H9 (cell line): ENCODE measurements at regions not wholly inside any gene's neighbourhood (a gene's known extent, or its start where the extent isn't known, plus 50 kb on each side); places are given as distances from the start of the nearest gene placed in this dataset.

ENCODE experiments used
- DNase-seq: peaks from one replicate; pipeline ENCODE4 v3.0.0-alpha.2; 2017
- H2AFZ ChIP-seq: one replicate; pipeline ENCODE4 v1.6.1; 2013; ENCODE audit warnings: mild to moderate bottlenecking, low read length, control low read depth, moderate library complexity
- H2AK5ac ChIP-seq: 2 replicates; pipeline ENCODE4 v1.6.1; 2013; ENCODE audit warnings: low read length, control low read depth, mixed read lengths; ENCODE audit not compliant: insufficient read length
- H2BK120ac ChIP-seq: one replicate; pipeline ENCODE4 v1.6.1; 2013; ENCODE audit warnings: low read depth, mild to moderate bottlenecking, low read length, control low read depth, inconsistent platforms; ENCODE audit not compliant: poor library complexity, severe bottlenecking
- H2BK12ac ChIP-seq: 2 replicates; pipeline ENCODE4 v1.6.1; 2013; ENCODE audit warnings: low read length, control low read depth, mixed read lengths, low read depth; ENCODE audit not compliant: insufficient read length
- H2BK15ac ChIP-seq: 2 replicates; pipeline ENCODE4 v1.6.1; 2013; ENCODE audit warnings: low read depth, low read length, control low read depth
- H2BK20ac ChIP-seq: one replicate; pipeline ENCODE4 v1.6.1; 2013; ENCODE audit warnings: low read depth, mild to moderate bottlenecking, low read length, control low read depth, inconsistent platforms; ENCODE audit not compliant: poor library complexity, severe bottlenecking
- H2BK5ac ChIP-seq: 2 replicates; pipeline ENCODE4 v1.6.1; 2013; ENCODE audit warnings: low read length, control low read depth, mixed read lengths; ENCODE audit not compliant: insufficient read length
- H3K14ac ChIP-seq: 2 replicates; pipeline ENCODE4 v1.6.1; 2013; ENCODE audit warnings: low read length, control low read depth; ENCODE audit not compliant: insufficient read depth
- H3K18ac ChIP-seq: 2 replicates; pipeline ENCODE4 v1.6.1; 2013; ENCODE audit warnings: low read depth, mild to moderate bottlenecking, mixed read lengths, low read length, control low read depth; ENCODE audit not compliant: insufficient read length
- H3K23ac ChIP-seq: 2 replicates; pipeline ENCODE4 v1.6.1; 2013; ENCODE audit warnings: low read length, control low read depth, mixed read lengths, low read depth; ENCODE audit not compliant: insufficient read length
- H3K23me2 ChIP-seq: 2 replicates; pipeline ENCODE4 v1.6.1; 2013; ENCODE audit warnings: low read depth, mild to moderate bottlenecking, mixed read lengths, low read length, control low read depth; ENCODE audit not compliant: insufficient read length, poor library complexity, severe bottlenecking
- H3K27ac ChIP-seq: 2 replicates; pipeline ENCODE4 v1.5.1; 2013; ENCODE audit warnings: low read length, control low read depth, mixed read lengths, low read depth; ENCODE audit not compliant: insufficient read length
- H3K27me3 ChIP-seq: 2 replicates; pipeline ENCODE4 v1.6.1; 2013; ENCODE audit warnings: low read length, control low read depth, inconsistent platforms; ENCODE audit not compliant: insufficient read depth
- H3K4ac ChIP-seq: 2 replicates; pipeline ENCODE4 v1.6.1; 2013; ENCODE audit warnings: low read depth, mild to moderate bottlenecking, control low read depth, inconsistent platforms, low read length, moderate library complexity
- H3K4me1 ChIP-seq: 2 replicates; pipeline ENCODE4 v1.6.1; 2013; ENCODE audit warnings: low read length, control low read depth, inconsistent platforms; ENCODE audit not compliant: insufficient read depth
- H3K4me2 ChIP-seq: 2 replicates; pipeline ENCODE4 v1.6.1; 2013; ENCODE audit warnings: low read length, control low read depth, mixed read lengths; ENCODE audit not compliant: insufficient read length, insufficient read depth
- H3K56ac ChIP-seq: 2 replicates; pipeline ENCODE4 v1.6.1; 2013; ENCODE audit warnings: low read depth, mild to moderate bottlenecking, mixed read lengths, low read length, control low read depth; ENCODE audit not compliant: insufficient read length
- H3K79me1 ChIP-seq: 2 replicates; pipeline ENCODE4 v1.6.1; 2013; ENCODE audit warnings: low read depth, mild to moderate bottlenecking, moderate library complexity, low read length, control low read depth, inconsistent platforms; ENCODE audit not compliant: insufficient read depth, poor library complexity, severe bottlenecking
- H3K79me2 ChIP-seq: 2 replicates; pipeline ENCODE4 v1.6.1; 2013; ENCODE audit warnings: low read length, control low read depth, inconsistent platforms; ENCODE audit not compliant: insufficient read depth
- H3K9ac ChIP-seq: 2 replicates; pipeline ENCODE4 v1.6.1; 2013; ENCODE audit warnings: low read length, control low read depth, mixed read lengths; ENCODE audit not compliant: insufficient read length; ENCODE audit errors: extremely low read depth
- H3K9me3 ChIP-seq: one replicate; pipeline ENCODE4 v1.6.1; 2013; ENCODE audit warnings: low read depth, low read length, inconsistent platforms; ENCODE audit not compliant: control insufficient read depth
- H3T11ph ChIP-seq: one replicate; pipeline ENCODE4 v1.6.1; 2013; ENCODE audit warnings: mild to moderate bottlenecking, low read length, control low read depth, inconsistent platforms
- H4K20me1 ChIP-seq: one replicate; pipeline ENCODE4 v1.6.1; 2013; ENCODE audit not compliant: control insufficient read depth, insufficient read length, insufficient read depth
- H4K5ac ChIP-seq: 2 replicates; pipeline ENCODE4 v1.6.1; 2013; ENCODE audit warnings: low read depth, mild to moderate bottlenecking, mixed read lengths, low read length, control low read depth; ENCODE audit not compliant: insufficient read length
- H4K8ac ChIP-seq: replicated peaks from 2 replicates; pipeline ENCODE4 v1.6.1; 2013; ENCODE audit warnings: low read length, control low read depth, mixed read lengths, low read depth; ENCODE audit not compliant: insufficient read length
- H4K91ac ChIP-seq: 2 replicates; pipeline ENCODE4 v1.6.1; 2013; ENCODE audit warnings: low read depth, mild to moderate bottlenecking, moderate library complexity, mixed read lengths, low read length, control low read depth; ENCODE audit not compliant: insufficient read length
- H3K27ac Mint-ChIP-seq, 3 experiments: 2 replicates in 2 of 3; 3 replicates in 1 of 3; pipeline ENCODE4 v1.8.0; 2020 to 2021; ENCODE audit warnings: mixed read lengths in 3 of 3, mild to moderate bottlenecking in 1 of 3, moderate library complexity in 1 of 3
- H3K27me3 Mint-ChIP-seq: 2 replicates; pipeline ENCODE4 v1.8.0; 2021; ENCODE audit warnings: low read depth, mild to moderate bottlenecking, moderate library complexity, mixed read lengths
- H3K36me3 Mint-ChIP-seq, 3 experiments: 2 replicates in 2 of 3; 3 replicates in 1 of 3; pipeline ENCODE4 v1.8.0; 2020 to 2021; ENCODE audit warnings: low read depth in 3 of 3, mixed read lengths in 3 of 3; ENCODE audit not compliant: insufficient read depth in 1 of 3
- H3K4me1 Mint-ChIP-seq, 2 experiments: 2 replicates each; pipeline ENCODE4 v1.8.0; 2020; ENCODE audit warnings: mixed read lengths in 2 of 2
- H3K4me3 Mint-ChIP-seq, 2 experiments: 2 replicates in 1 of 2; 3 replicates in 1 of 2; pipeline ENCODE4 v1.8.0; 2020 to 2021; ENCODE audit warnings: mild to moderate bottlenecking in 2 of 2, mixed read lengths in 2 of 2, moderate library complexity in 1 of 2
- H3K9me3 Mint-ChIP-seq, 2 experiments: 2 replicates in 1 of 2; 3 replicates in 1 of 2; pipeline ENCODE4 v1.8.0; 2020; ENCODE audit warnings: mild to moderate bottlenecking in 2 of 2, mixed read lengths in 2 of 2, moderate library complexity in 1 of 2
- WGBS: extraction: QIAGEN DNeasy Blood & Tissue Kit; methylation state at CpG from one replicate; pipeline ENCODE4 v1.1.7; 2013; ENCODE audit warnings: missing lambda C conversion rate, low lambda C conversion rate, mixed read lengths; ENCODE audit not compliant: insufficient read length; ENCODE audit errors: extremely low coverage; 5-methylcytosine and 5-hydroxymethylcytosine counted together
- TF ChIP-seq, protein P1 (sequence below): fragments of 200-600 bp; sonication (generic); conservative IDR thresholded peaks from 3 replicates; pipeline ENCODE4 v1.8.0; 2021; ENCODE audit warnings: antibody characterized with exemption, mild to moderate bottlenecking

GRCh38 chr18:40210696-40211095 lies 1744.3 kb upstream of the PIK3C3 start:
- Histone ChIP-seq H2BK12ac (no peak overlapping the region), H2BK5ac (no peak overlapping the region), H3K27ac (no peak overlapping the region), H3K14ac (no peak overlapping the region), H3K4me1 (peaks cover 7% of the 10 kb centered on the region), H2BK15ac (no peak overlapping the region), H3K4ac (no peak overlapping the region), H4K91ac (no peak overlapping the region), H3K27me3 (no peaks in the 10 kb centered on the region), H4K8ac (no peak overlapping the region), H3K79me1 (no peaks in the 10 kb centered on the region), H3K23me2 (no peaks in the 10 kb centered on the region), H3K79me2 (no peaks in the 10 kb centered on the region), H3T11ph (no peak overlapping the region), H4K20me1 (no peaks in the 10 kb centered on the region), H2BK20ac (no peak overlapping the region), H3K56ac (no peak overlapping the region), H3K9me3 (no peaks in the 10 kb centered on the region), H2AFZ (no peak overlapping the region), H2BK120ac (no peak overlapping the region), H4K5ac (no peak overlapping the region), H3K4me2 (no peak overlapping the region), H2AK5ac (no peak overlapping the region), H3K9ac (no peak overlapping the region), H3K23ac (no peak overlapping the region), H3K18ac (no peak overlapping the region)
- Mint-ChIP-seq H3K4me3 (no peak overlapping the region), H3K27ac (no peak overlapping the region), H3K36me3 (peaks cover 4 to 8% (median 5%) of the 10 kb centered on the region in 3 experiments), H3K9me3 (peaks cover 6 to 7% of the 10 kb centered on the region in 2 experiments), H3K27me3 (no peaks in the 10 kb centered on the region), H3K4me1 (peaks cover 32 to 39% of the 10 kb centered on the region in 2 experiments)
- TF ChIP-seq, protein P1, sequence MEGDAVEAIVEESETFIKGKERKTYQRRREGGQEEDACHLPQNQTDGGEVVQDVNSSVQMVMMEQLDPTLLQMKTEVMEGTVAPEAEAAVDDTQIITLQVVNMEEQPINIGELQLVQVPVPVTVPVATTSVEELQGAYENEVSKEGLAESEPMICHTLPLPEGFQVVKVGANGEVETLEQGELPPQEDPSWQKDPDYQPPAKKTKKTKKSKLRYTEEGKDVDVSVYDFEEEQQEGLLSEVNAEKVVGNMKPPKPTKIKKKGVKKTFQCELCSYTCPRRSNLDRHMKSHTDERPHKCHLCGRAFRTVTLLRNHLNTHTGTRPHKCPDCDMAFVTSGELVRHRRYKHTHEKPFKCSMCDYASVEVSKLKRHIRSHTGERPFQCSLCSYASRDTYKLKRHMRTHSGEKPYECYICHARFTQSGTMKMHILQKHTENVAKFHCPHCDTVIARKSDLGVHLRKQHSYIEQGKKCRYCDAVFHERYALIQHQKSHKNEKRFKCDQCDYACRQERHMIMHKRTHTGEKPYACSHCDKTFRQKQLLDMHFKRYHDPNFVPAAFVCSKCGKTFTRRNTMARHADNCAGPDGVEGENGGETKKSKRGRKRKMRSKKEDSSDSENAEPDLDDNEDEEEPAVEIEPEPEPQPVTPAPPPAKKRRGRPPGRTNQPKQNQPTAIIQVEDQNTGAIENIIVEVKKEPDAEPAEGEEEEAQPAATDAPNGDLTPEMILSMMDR, result no peak
- no peak for DNase-seq
- WGBS, result no CpG with 5 or more reads among the region's 1 CpG
